HL-60 (cell line): ENCODE measurements at regions not wholly inside any gene's neighbourhood (a gene's known extent, or its start where the extent isn't known, plus 50 kb on each side); places are given as distances from the start of the nearest gene placed in this dataset.

Source experiments
- GABPA ChIP-seq: IDR thresholded peaks from 2 replicates; pipeline ENCODE4 v1.6.1; 2012; ENCODE audit warnings: low read depth
- TF ChIP-seq, protein P1 (sequence below): IDR thresholded peaks from one replicate; pipeline ENCODE4 v1.5.1; 2011; ENCODE audit warnings: low read length, control low read depth, inconsistent platforms; ENCODE audit not compliant: insufficient read depth

- TF ChIP-seq, protein P1, sequence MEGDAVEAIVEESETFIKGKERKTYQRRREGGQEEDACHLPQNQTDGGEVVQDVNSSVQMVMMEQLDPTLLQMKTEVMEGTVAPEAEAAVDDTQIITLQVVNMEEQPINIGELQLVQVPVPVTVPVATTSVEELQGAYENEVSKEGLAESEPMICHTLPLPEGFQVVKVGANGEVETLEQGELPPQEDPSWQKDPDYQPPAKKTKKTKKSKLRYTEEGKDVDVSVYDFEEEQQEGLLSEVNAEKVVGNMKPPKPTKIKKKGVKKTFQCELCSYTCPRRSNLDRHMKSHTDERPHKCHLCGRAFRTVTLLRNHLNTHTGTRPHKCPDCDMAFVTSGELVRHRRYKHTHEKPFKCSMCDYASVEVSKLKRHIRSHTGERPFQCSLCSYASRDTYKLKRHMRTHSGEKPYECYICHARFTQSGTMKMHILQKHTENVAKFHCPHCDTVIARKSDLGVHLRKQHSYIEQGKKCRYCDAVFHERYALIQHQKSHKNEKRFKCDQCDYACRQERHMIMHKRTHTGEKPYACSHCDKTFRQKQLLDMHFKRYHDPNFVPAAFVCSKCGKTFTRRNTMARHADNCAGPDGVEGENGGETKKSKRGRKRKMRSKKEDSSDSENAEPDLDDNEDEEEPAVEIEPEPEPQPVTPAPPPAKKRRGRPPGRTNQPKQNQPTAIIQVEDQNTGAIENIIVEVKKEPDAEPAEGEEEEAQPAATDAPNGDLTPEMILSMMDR: no peak
- TF ChIP-seq GABPA: no peak
These were observed 348.1 kb upstream of the VWC2 start for GRCh38 chr7:49425277-49425818.
